WTC11 (cell line): ENCODE measurements at regions not wholly inside any gene's neighbourhood (a gene's known extent, or its start where the extent isn't known, plus 50 kb on each side); places are given as distances from the start of the nearest gene placed in this dataset.

Source experiments
- ATAC-seq: fragments of 200-7000 bp; cut with Tn5 transposase; 2 replicates; pipeline ENCODE4 v1.10.0; 2021; ENCODE audit warnings: mild to moderate bottlenecking, moderate library complexity
- CTCF ChIA-PET: fragments of 300-600 bp; sonication (Branson Sonifier 250); formaldehyde crosslinking; loops from one replicate; lab custom pipeline; 2021; ENCODE audit warnings: antibody characterized with exemption; lab: Charles Lee
- POLR2A ChIA-PET: fragments of 350-600 bp; sonication (Branson Sonifier 250); formaldehyde crosslinking; loops from one replicate; lab custom pipeline; 2021; ENCODE audit warnings: antibody characterized with exemption; lab: Charles Lee
- DNase-seq: peaks from one replicate; pipeline ENCODE4 v3.0.0; 2021; ENCODE audit warnings: low spot score
- H3K27ac Mint-ChIP-seq: 2 replicates; pipeline ENCODE4 v1.8.0; 2021; ENCODE audit warnings: mixed read lengths
- H3K27me3 Mint-ChIP-seq: 2 replicates; pipeline ENCODE4 v1.8.0; 2021; ENCODE audit warnings: low read depth, mild to moderate bottlenecking, moderate library complexity, mixed read lengths
- H3K36me3 Mint-ChIP-seq: 2 replicates; pipeline ENCODE4 v1.8.0; 2021; ENCODE audit warnings: mixed read lengths
- H3K4me1 Mint-ChIP-seq: 2 replicates; pipeline ENCODE4 v1.8.0; 2022; ENCODE audit warnings: mixed read lengths
- H3K4me3 Mint-ChIP-seq: 2 replicates; pipeline ENCODE4 v1.8.0; 2021; ENCODE audit warnings: mild to moderate bottlenecking, moderate library complexity, mixed read lengths
- H3K9me3 Mint-ChIP-seq: 2 replicates; pipeline ENCODE4 v1.8.0; 2021; ENCODE audit warnings: mixed read lengths
- ATF6 ChIP-seq: sonication (generic); formaldehyde crosslinking; IDR thresholded peaks from 2 replicates; pipeline ENCODE4 v1.8.1; 2023; ENCODE audit warnings: mild to moderate bottlenecking, missing genetic modification reagents
- ELF4 ChIP-seq: sonication (generic); formaldehyde crosslinking; IDR thresholded peaks from 2 replicates; pipeline ENCODE4 v1.8.1; 2022; ENCODE audit warnings: low read depth, mild to moderate bottlenecking, moderate library complexity, missing genetic modification reagents
- ESRRA ChIP-seq: sonication (generic); formaldehyde crosslinking; IDR thresholded peaks from 2 replicates; pipeline ENCODE4 v1.8.1; 2022; ENCODE audit warnings: mild to moderate bottlenecking, missing genetic modification reagents, borderline replicate concordance
- HMGA2 ChIP-seq: fragments of 250-450 bp; sonication (Bioruptor Pico); IDR thresholded peaks from 2 replicates; pipeline ENCODE4 v1.4.0; 2021; ENCODE audit warnings: mild to moderate bottlenecking, moderate library complexity
- KAT7 ChIP-seq: sonication (generic); formaldehyde crosslinking; IDR thresholded peaks from 2 replicates; pipeline ENCODE4 v1.8.1; 2023; ENCODE audit warnings: missing genetic modification reagents, mild to moderate bottlenecking, borderline replicate concordance
- MAX ChIP-seq: sonication (generic); formaldehyde crosslinking; IDR thresholded peaks from 2 replicates; pipeline ENCODE4 v1.8.0; 2022; ENCODE audit warnings: mild to moderate bottlenecking, missing genetic modification reagents
- NFE2L1 ChIP-seq: sonication (generic); formaldehyde crosslinking; IDR thresholded peaks from 2 replicates; pipeline ENCODE4 v1.8.1; 2023; ENCODE audit warnings: missing genetic modification reagents
- NR3C1 ChIP-seq: sonication (generic); formaldehyde crosslinking; conservative IDR thresholded peaks from 2 replicates; pipeline ENCODE4 v1.8.1; 2023; ENCODE audit warnings: low read depth, mild to moderate bottlenecking, missing genetic modification reagents
- OVOL2 ChIP-seq: fragments of 250-450 bp; sonication (Bioruptor Pico); IDR thresholded peaks from 2 replicates; pipeline ENCODE4 v1.9.0; 2021; ENCODE audit warnings: mild to moderate bottlenecking, borderline replicate concordance
- PREB ChIP-seq: sonication (generic); formaldehyde crosslinking; IDR thresholded peaks from 2 replicates; pipeline ENCODE4 v1.8.1; 2022; ENCODE audit warnings: mild to moderate bottlenecking, missing genetic modification reagents, moderate library complexity, borderline replicate concordance
- SMAD4 ChIP-seq: sonication (generic); formaldehyde crosslinking; IDR thresholded peaks from 2 replicates; pipeline ENCODE4 v1.8.0; 2022; ENCODE audit warnings: mild to moderate bottlenecking, missing genetic modification reagents
- TEAD4 ChIP-seq: sonication (generic); formaldehyde crosslinking; IDR thresholded peaks from 2 replicates; pipeline ENCODE4 v1.8.0; 2022; ENCODE audit warnings: mild to moderate bottlenecking, missing genetic modification reagents
- USF1 ChIP-seq: sonication (generic); formaldehyde crosslinking; IDR thresholded peaks from 2 replicates; pipeline ENCODE4 v1.8.0; 2022; ENCODE audit warnings: mild to moderate bottlenecking, missing genetic modification reagents
- ZMAT4 ChIP-seq: fragments of 250-450 bp; sonication (Bioruptor Pico); IDR thresholded peaks from 2 replicates; pipeline ENCODE4 v1.9.0; 2021; ENCODE audit warnings: mild to moderate bottlenecking
- ZNF317 ChIP-seq: sonication (generic); formaldehyde crosslinking; IDR thresholded peaks from 2 replicates; pipeline ENCODE4 v1.8.1; 2023; ENCODE audit warnings: low read depth, mild to moderate bottlenecking, moderate library complexity, missing genetic modification reagents, borderline replicate concordance
- ZNF423 ChIP-seq: fragments of 250-450 bp; sonication (Bioruptor Pico); IDR thresholded peaks from 2 replicates; pipeline ENCODE4 v2.1.2; 2022; ENCODE audit warnings: mild to moderate bottlenecking, moderate library complexity
- TF ChIP-seq, protein P1 (sequence below): sonication (generic); formaldehyde crosslinking; IDR thresholded peaks from 2 replicates; pipeline ENCODE4 v1.8.1; 2022; ENCODE audit warnings: mild to moderate bottlenecking, moderate library complexity, missing genetic modification reagents
- TF ChIP-seq, protein P2 (sequence below): sonication (generic); formaldehyde crosslinking; IDR thresholded peaks from 2 replicates; pipeline ENCODE4 v1.8.1; 2022; ENCODE audit warnings: missing genetic modification reagents, borderline replicate concordance
- TF ChIP-seq, protein P3 (sequence below): sonication (generic); formaldehyde crosslinking; IDR thresholded peaks from 2 replicates; pipeline ENCODE4 v1.8.0; 2023; ENCODE audit warnings: missing genetic modification reagents, mild to moderate bottlenecking, borderline replicate concordance

DNA sequence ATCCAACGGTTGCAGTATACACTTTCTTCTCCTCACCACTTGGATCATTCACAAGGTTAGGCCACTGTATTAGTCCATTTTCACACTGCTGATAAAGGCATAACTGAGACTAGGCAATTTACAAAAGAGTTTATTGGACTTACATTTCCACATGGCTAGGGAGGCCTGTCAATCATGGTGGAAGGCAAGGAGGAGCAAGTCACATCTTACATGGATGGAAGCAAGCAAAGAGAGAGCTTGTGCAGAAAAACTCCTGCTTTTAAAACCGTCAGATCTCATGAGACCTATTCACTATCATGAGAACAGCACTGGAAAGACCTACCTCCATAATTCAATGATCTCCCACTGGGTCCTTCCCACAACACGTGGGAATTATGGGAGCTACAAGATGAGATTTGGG, 81.8 kb upstream of the DAP start:
- H3K36me3 Mint-ChIP-seq: peaks cover 9% of the 10 kb centered on the region; the same call in 1 of the 2 replicates

GRCh38 chr5:10839916-10840599, 79.0 kb upstream of the DAP start:
- Mint-ChIP-seq H3K27ac (no peak overlapping the region), H3K4me1 (no peaks in the 10 kb centered on the region), H3K27me3 (no peaks in the 10 kb centered on the region), H3K36me3 (peaks cover 9% of the 10 kb centered on the region; the same call in 1 of the 2 replicates), H3K9me3 (peaks cover 30% of the 10 kb centered on the region), H3K4me3 (no peak overlapping the region)
- ATAC-seq (no peak), DNase-seq (no peak)
- ChIA-PET POLR2A (no interaction called here), CTCF (interaction anchor here (1.7 kb wide), 1 partner anchor 13 kb away, joined by 4 read pairs; no protein-coding TSS in a partner anchor)
- TF ChIP-seq SMAD4 (CRISPR knock-in tag) (no peak), MAX (no peak), ZNF317 (no peak), ATF6 (CRISPR knock-in tag) (no peak), NR3C1 (CRISPR knock-in tag) (no peak), TEAD4 (CRISPR knock-in tag) (no peak)
- TF ChIP-seq, protein P1, sequence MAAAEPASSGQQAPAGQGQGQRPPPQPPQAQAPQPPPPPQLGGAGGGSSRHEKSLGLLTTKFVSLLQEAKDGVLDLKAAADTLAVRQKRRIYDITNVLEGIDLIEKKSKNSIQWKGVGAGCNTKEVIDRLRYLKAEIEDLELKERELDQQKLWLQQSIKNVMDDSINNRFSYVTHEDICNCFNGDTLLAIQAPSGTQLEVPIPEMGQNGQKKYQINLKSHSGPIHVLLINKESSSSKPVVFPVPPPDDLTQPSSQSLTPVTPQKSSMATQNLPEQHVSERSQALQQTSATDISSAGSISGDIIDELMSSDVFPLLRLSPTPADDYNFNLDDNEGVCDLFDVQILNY: no peak

More for the DNA sequence above, 81.8 kb upstream of the DAP start:
- no peaks in the 10 kb centered on the region; the same call in 1 of the 2 replicates for H3K27me3 Mint-ChIP-seq
- no peak overlapping the region for H3K4me3 Mint-ChIP-seq
- H3K9me3 Mint-ChIP-seq: peaks cover 32% of the 10 kb centered on the region
- H3K4me1 Mint-ChIP-seq: no peaks in the 10 kb centered on the region
- H3K27ac Mint-ChIP-seq: no peak overlapping the region
- ChIA-PET POLR2A (no interaction called here), CTCF (no interaction called here)
- no peak for ATAC-seq
- DNase-seq: no peak
- TF ChIP-seq ELF4 (CRISPR knock-in tag): no peak
- TF ChIP-seq OVOL2 (CRISPR knock-in tag): no peak

DNA sequence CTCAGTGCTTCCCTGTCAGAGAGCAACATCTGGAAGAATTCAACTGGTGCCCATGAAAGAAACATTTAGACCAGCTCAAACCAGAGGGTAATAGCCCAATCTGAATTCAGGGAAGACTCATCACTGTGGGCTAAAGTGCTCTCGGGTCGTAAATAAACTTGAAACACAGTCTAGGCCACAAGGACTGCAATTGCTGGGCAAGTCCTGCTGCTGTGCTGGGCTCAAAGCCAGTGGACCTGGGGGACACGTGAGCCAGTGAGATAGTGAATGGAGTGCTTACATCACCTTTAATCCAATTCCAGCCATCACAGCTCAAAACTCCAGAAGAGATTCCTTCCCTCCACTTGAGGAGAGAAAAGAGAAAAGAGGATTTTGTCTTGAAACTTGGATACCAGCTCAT, 78.1 kb upstream of the DAP start:
- Mint-ChIP-seq H3K27ac (no peak overlapping the region), H3K27me3 (no peaks in the 10 kb centered on the region), H3K4me3 (no peak overlapping the region), H3K36me3 (0 out of 2 replicates have a peak, but pooled peaks cover 4% of the 10 kb centered on the region), H3K4me1 (no peaks in the 10 kb centered on the region), H3K9me3 (peaks cover 21% of the 10 kb centered on the region)
- no peak for DNase-seq
- ATAC-seq: no peak
- ChIA-PET POLR2A (no interaction called here), CTCF (interaction anchor here (1.7 kb wide), 1 partner anchor 14 kb away, joined by 4 read pairs; no protein-coding TSS in a partner anchor)
- TF ChIP-seq, protein P2, sequence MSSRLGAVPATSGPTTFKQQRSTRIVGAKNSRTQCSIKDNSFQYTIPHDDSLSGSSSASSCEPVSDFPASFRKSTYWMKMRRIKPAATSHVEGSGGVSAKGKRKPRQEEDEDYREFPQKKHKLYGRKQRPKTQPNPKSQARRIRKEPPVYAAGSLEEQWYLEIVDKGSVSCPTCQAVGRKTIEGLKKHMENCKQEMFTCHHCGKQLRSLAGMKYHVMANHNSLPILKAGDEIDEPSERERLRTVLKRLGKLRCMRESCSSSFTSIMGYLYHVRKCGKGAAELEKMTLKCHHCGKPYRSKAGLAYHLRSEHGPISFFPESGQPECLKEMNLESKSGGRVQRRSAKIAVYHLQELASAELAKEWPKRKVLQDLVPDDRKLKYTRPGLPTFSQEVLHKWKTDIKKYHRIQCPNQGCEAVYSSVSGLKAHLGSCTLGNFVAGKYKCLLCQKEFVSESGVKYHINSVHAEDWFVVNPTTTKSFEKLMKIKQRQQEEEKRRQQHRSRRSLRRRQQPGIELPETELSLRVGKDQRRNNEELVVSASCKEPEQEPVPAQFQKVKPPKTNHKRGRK (CRISPR knock-in tag): no peak
- TF ChIP-seq ESRRA: no peak
- no peak for TF ChIP-seq HMGA2 (CRISPR knock-in tag)
- TF ChIP-seq, protein P3, sequence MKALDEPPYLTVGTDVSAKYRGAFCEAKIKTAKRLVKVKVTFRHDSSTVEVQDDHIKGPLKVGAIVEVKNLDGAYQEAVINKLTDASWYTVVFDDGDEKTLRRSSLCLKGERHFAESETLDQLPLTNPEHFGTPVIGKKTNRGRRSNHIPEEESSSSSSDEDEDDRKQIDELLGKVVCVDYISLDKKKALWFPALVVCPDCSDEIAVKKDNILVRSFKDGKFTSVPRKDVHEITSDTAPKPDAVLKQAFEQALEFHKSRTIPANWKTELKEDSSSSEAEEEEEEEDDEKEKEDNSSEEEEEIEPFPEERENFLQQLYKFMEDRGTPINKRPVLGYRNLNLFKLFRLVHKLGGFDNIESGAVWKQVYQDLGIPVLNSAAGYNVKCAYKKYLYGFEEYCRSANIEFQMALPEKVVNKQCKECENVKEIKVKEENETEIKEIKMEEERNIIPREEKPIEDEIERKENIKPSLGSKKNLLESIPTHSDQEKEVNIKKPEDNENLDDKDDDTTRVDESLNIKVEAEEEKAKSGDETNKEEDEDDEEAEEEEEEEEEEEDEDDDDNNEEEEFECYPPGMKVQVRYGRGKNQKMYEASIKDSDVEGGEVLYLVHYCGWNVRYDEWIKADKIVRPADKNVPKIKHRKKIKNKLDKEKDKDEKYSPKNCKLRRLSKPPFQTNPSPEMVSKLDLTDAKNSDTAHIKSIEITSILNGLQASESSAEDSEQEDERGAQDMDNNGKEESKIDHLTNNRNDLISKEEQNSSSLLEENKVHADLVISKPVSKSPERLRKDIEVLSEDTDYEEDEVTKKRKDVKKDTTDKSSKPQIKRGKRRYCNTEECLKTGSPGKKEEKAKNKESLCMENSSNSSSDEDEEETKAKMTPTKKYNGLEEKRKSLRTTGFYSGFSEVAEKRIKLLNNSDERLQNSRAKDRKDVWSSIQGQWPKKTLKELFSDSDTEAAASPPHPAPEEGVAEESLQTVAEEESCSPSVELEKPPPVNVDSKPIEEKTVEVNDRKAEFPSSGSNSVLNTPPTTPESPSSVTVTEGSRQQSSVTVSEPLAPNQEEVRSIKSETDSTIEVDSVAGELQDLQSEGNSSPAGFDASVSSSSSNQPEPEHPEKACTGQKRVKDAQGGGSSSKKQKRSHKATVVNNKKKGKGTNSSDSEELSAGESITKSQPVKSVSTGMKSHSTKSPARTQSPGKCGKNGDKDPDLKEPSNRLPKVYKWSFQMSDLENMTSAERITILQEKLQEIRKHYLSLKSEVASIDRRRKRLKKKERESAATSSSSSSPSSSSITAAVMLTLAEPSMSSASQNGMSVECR (CRISPR knock-in tag): no peak
- TF ChIP-seq ZNF423 (CRISPR knock-in tag): no peak
- no peak for TF ChIP-seq PREB (CRISPR knock-in tag)
- no peak for TF ChIP-seq NFE2L1
- no peak for TF ChIP-seq KAT7 (CRISPR knock-in tag)
- no peak for TF ChIP-seq USF1
- no peak for TF ChIP-seq ZMAT4 (CRISPR knock-in tag)
